ENCODE measurements at regions not wholly inside any gene's neighbourhood (a gene's known extent, or its start where the extent isn't known, plus 50 kb on each side); places are given as distances from the start of the nearest gene placed in this dataset.

GRCh38 chr5:107067395-107067794 lies 603.3 kb downstream of the EFNA5 start:
- H3K4me3 Mint-ChIP-seq: no peak overlapping the region
- TF ChIP-seq EZH2 (IDR thresholded peaks at IDR 0.05; ENCODE audit: borderline replicate concordance, insufficient read depth, low read depth, low read length, poor library complexity, severe bottlenecking): no peak
- no peak for TF ChIP-seq CTCF (IDR thresholded peaks at IDR 0.05)
- ChIA-PET POLR2A (no interaction called here), CTCF (no interaction called here)
- Histone ChIP-seq H3K4me1 (ENCODE audit: control insufficient read depth in 2 of 2, insufficient read depth in 2 of 2, low read length in 2 of 2) (no peaks in the 10 kb centered on the region), H3K36me3 (replicated peaks in 1 of 2; ENCODE audit: control extremely low read depth in 1 of 2, control insufficient read depth in 1 of 2, extremely low read depth in 1 of 2, insufficient read depth in 2 of 2, low read length in 1 of 2) (no peaks in the 10 kb centered on the region), H3K4me2 (replicated peaks; ENCODE audit: low read depth, low read length, poor library complexity, severe bottlenecking) (no peak overlapping the region), H3K9me3 (ENCODE audit: control extremely low read depth in 1 of 3, control insufficient read depth in 2 of 3, insufficient read depth in 1 of 3, low read length in 2 of 3) (peaks cover 0 to 4% (median 0%) of the 10 kb centered on the region in 3 donors), H3K27ac (ENCODE audit: low read length in 2 of 2) (no peak overlapping the region), H3K27me3 (replicated peaks in 1 of 4; ENCODE audit: control extremely low read depth in 1 of 4, control insufficient read depth in 3 of 4, insufficient read depth in 4 of 4, low read length in 3 of 4) (no peaks in the 10 kb centered on the region), H3K4me3 (ENCODE audit: control extremely low read depth in 1 of 5, extremely low read depth in 1 of 5, insufficient read depth in 1 of 5, low read depth in 2 of 5, low read length in 4 of 5) (no peak overlapping the region), H3K79me2 (ENCODE audit: control insufficient read depth, insufficient read depth, low read length) (no peaks in the 10 kb centered on the region), H3K9ac (ENCODE audit: low read length) (no peak overlapping the region), H2AFZ (ENCODE audit: insufficient read depth, low read depth, low read length, poor library complexity, severe bottlenecking) (no peak overlapping the region), H4K20me1 (ENCODE audit: control insufficient read depth, insufficient read depth, low read length, poor library complexity, severe bottlenecking) (no peaks in the 10 kb centered on the region)
- no peaks in the 10 kb centered on the region for H3K9me3 Mint-ChIP-seq (ENCODE audit: insufficient read depth)
- no peaks in the 10 kb centered on the region for H3K27me3 Mint-ChIP-seq
- DNase-seq (no peak), ATAC-seq (ENCODE audit: low read depth) (no peak)
- H3K4me1 Mint-ChIP-seq: no peaks in the 10 kb centered on the region
- 90% methylated on average over 2 of the region's 4 CpGs for WGBS (ENCODE audit: insufficient coverage)
- intact Hi-C loops (cut with micrococcal nuclease): no loop called here
- H3K27ac Mint-ChIP-seq: no peak overlapping the region

- Mint-ChIP-seq H3K27ac (no peak overlapping the region), H3K4me1 (no peaks in the 10 kb centered on the region), H3K9me3 (ENCODE audit: insufficient read depth) (no peaks in the 10 kb centered on the region), H3K27me3 (no peaks in the 10 kb centered on the region), H3K4me3 (no peak overlapping the region)
- no peak overlapping the region for H3K27ac ChIP-seq (ENCODE audit: low read length in 2 of 2)
- H4K20me1 ChIP-seq (ENCODE audit: control insufficient read depth, insufficient read depth, low read length, poor library complexity, severe bottlenecking): no peaks in the 10 kb centered on the region
- no peak overlapping the region for H3K9ac ChIP-seq (ENCODE audit: low read length)
- no peak for ATAC-seq (ENCODE audit: low read depth)
- DNase-seq: no peak
- H3K27me3 ChIP-seq (replicated peaks in 1 of 4; ENCODE audit: control extremely low read depth in 1 of 4, control insufficient read depth in 3 of 4, insufficient read depth in 4 of 4, low read length in 3 of 4): no peaks in the 10 kb centered on the region
- no peaks in the 10 kb centered on the region for H3K79me2 ChIP-seq (ENCODE audit: control insufficient read depth, insufficient read depth, low read length)
- CTCF ChIA-PET: no interaction called here
- no peak overlapping the region for H3K4me2 ChIP-seq (replicated peaks; ENCODE audit: low read depth, low read length, poor library complexity, severe bottlenecking)
- no peaks in the 10 kb centered on the region for H3K4me1 ChIP-seq (ENCODE audit: control insufficient read depth in 2 of 2, insufficient read depth in 2 of 2, low read length in 2 of 2)
- H3K36me3 ChIP-seq (replicated peaks in 1 of 2; ENCODE audit: control extremely low read depth in 1 of 2, control insufficient read depth in 1 of 2, extremely low read depth in 1 of 2, insufficient read depth in 2 of 2, low read length in 1 of 2): no peaks in the 10 kb centered on the region
- no peak overlapping the region for H2AFZ ChIP-seq (ENCODE audit: insufficient read depth, low read depth, low read length, poor library complexity, severe bottlenecking)
- TF ChIP-seq CTCF (IDR thresholded peaks at IDR 0.05) (no peak), EZH2 (IDR thresholded peaks at IDR 0.05; ENCODE audit: borderline replicate concordance, insufficient read depth, low read depth, low read length, poor library complexity, severe bottlenecking) (no peak)
- no peak overlapping the region for H3K4me3 ChIP-seq (ENCODE audit: control extremely low read depth in 1 of 5, extremely low read depth in 1 of 5, insufficient read depth in 1 of 5, low read depth in 2 of 5, low read length in 4 of 5)
- no peaks in the 10 kb centered on the region for H3K9me3 ChIP-seq (ENCODE audit: control extremely low read depth in 1 of 3, control insufficient read depth in 2 of 3, insufficient read depth in 1 of 3, low read length in 2 of 3)
- POLR2A ChIA-PET: no interaction called here
- intact Hi-C loops (cut with micrococcal nuclease): no loop called here
These were observed 607.2 kb downstream of the EFNA5 start for GRCh38 chr5:107063511-107063910.
